ENCODE measurements at regions not wholly inside any gene's neighbourhood (a gene's known extent, or its start where the extent isn't known, plus 50 kb on each side); places are given as distances from the start of the nearest gene placed in this dataset.

GRCh38 chr3:157097198-157097597, 62.7 kb downstream of the CCNL1 start:
- ChIA-PET CTCF (interaction anchor here (1.0 kb wide), 1 partner anchor 16 kb away, joined by 3 read pairs; no protein-coding TSS in a partner anchor), POLR2A (no interaction called here)
- Mint-ChIP-seq H3K4me3 (no peak overlapping the region), H3K27ac (no peak overlapping the region), H3K27me3 (ENCODE audit: low read depth) (no peaks in the 10 kb centered on the region), H3K4me1 (peaks cover 16% of the 10 kb centered on the region), H3K36me3 (no peaks in the 10 kb centered on the region), H3K9me3 (no peaks in the 10 kb centered on the region)
- no peak for DNase-seq (ENCODE audit: low spot score)
- no peak for ATAC-seq
- TF ChIP-seq OVOL2 (CRISPR knock-in tag; IDR thresholded peaks at IDR 0.05; ENCODE audit: borderline replicate concordance): no peak
- TF ChIP-seq ZNF121 (CRISPR knock-in tag; IDR thresholded peaks at IDR 0.05): no peak
- no peak for TF ChIP-seq NFE2L1 (CRISPR knock-in tag; IDR thresholded peaks at IDR 0.05)
- TF ChIP-seq SP1 (CRISPR knock-in tag; conservative IDR thresholded peaks at IDR 0.05): no peak
- TF ChIP-seq CREM (CRISPR knock-in tag; IDR thresholded peaks at IDR 0.05): no peak
- TF ChIP-seq ZNF425 (CRISPR knock-in tag; conservative IDR thresholded peaks at IDR 0.05): no peak
- TF ChIP-seq TEAD1 (CRISPR knock-in tag; IDR thresholded peaks at IDR 0.05): no peak
- TF ChIP-seq ATF2 (CRISPR knock-in tag; IDR thresholded peaks at IDR 0.05; ENCODE audit: borderline replicate concordance, low read depth): no peak
- no peak for TF ChIP-seq AFF4 (CRISPR knock-in tag; IDR thresholded peaks at IDR 0.05; ENCODE audit: borderline replicate concordance)
- no peak for TF ChIP-seq GRHL2 (CRISPR knock-in tag; IDR thresholded peaks at IDR 0.05; ENCODE audit: insufficient replicate concordance, severe bottlenecking)
- no peak for TF ChIP-seq NFYB (CRISPR knock-in tag; conservative IDR thresholded peaks at IDR 0.05; ENCODE audit: low read depth)
- TF ChIP-seq RORB (CRISPR knock-in tag; IDR thresholded peaks at IDR 0.05): no peak
- no peak for TF ChIP-seq ZNF396 (CRISPR knock-in tag; IDR thresholded peaks at IDR 0.05; ENCODE audit: borderline replicate concordance)
- no peak for TF ChIP-seq TEAD4 (CRISPR knock-in tag; IDR thresholded peaks at IDR 0.05)
- TF ChIP-seq ZNF263 (CRISPR knock-in tag; IDR thresholded peaks at IDR 0.05; ENCODE audit: low read depth): no peak

- no peaks in the 10 kb centered on the region for H3K27me3 Mint-ChIP-seq (ENCODE audit: low read depth)
- no peak overlapping the region for H3K4me3 Mint-ChIP-seq
- POLR2A ChIA-PET: no interaction called here
- H3K4me1 Mint-ChIP-seq: peaks cover 17% of the 10 kb centered on the region
- H3K27ac Mint-ChIP-seq: no peak overlapping the region
- CTCF ChIA-PET: interaction anchor here (1.0 kb wide), 1 partner anchor 17 kb away, joined by 3 read pairs; no protein-coding TSS in a partner anchor
- no peaks in the 10 kb centered on the region for H3K36me3 Mint-ChIP-seq
- no peak for ATAC-seq
- no peak for DNase-seq (ENCODE audit: low spot score)
- no peaks in the 10 kb centered on the region for H3K9me3 Mint-ChIP-seq
- TF ChIP-seq ZNF232 (CRISPR knock-in tag; IDR thresholded peaks at IDR 0.05) (no peak), PREB (CRISPR knock-in tag; IDR thresholded peaks at IDR 0.05; ENCODE audit: borderline replicate concordance) (no peak), AR (CRISPR knock-in tag; IDR thresholded peaks at IDR 0.05) (no peak), ATF3 (CRISPR knock-in tag; conservative IDR thresholded peaks at IDR 0.05) (no peak), FOXJ3 (CRISPR knock-in tag; IDR thresholded peaks at IDR 0.05; ENCODE audit: borderline replicate concordance) (no peak), NR2C2 (CRISPR knock-in tag; IDR thresholded peaks at IDR 0.05) (no peak), PRRX2 (CRISPR knock-in tag; IDR thresholded peaks at IDR 0.05) (no peak), IRF2 (CRISPR knock-in tag; IDR thresholded peaks at IDR 0.05; ENCODE audit: borderline replicate concordance, low read depth) (no peak)
These were observed 63.6 kb downstream of the CCNL1 start for GRCh38 chr3:157096328-157096727.

Data from WTC11 (cell line).